ENCODE measurements at regions not wholly inside any gene's neighbourhood (a gene's known extent, or its start where the extent isn't known, plus 50 kb on each side); places are given as distances from the start of the nearest gene placed in this dataset.

DNA sequence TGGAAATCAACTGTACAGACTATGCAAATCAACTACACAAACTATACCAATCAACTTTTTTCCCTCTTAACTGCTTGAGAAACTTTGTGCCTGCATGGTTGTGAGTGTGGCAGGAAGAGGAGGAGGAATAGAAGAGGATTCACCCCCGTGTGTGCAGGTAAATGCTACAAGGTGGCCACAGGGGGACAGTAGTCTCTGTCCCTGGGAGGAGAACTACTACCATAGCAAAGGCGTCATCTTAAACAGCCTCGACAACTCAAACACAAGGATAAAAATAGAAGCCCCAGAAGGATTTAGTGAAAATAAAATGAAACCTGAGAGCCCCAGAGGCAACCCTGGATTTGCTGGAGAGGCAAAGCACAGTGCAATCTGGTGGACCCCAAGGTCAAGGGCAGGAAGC, 199.5 kb upstream of the DYNLRB2 start:
- Mint-ChIP-seq H3K27ac (ENCODE audit: unreplicated experiment) (no peak overlapping the region), H3K36me3 (ENCODE audit: insufficient read depth, unreplicated experiment) (no peaks in the 10 kb centered on the region), H3K9me3 (ENCODE audit: unreplicated experiment) (peaks cover 11% of the 10 kb centered on the region), H3K4me3 (ENCODE audit: unreplicated experiment) (no peak overlapping the region), H3K4me1 (ENCODE audit: low read depth, unreplicated experiment) (peaks cover 14% of the 10 kb centered on the region), H3K27me3 (ENCODE audit: insufficient read depth, unreplicated experiment) (no peaks in the 10 kb centered on the region)
- Histone ChIP-seq H3K9me3 (no peaks in the 10 kb centered on the region), H3K4me1 (peaks cover 11% of the 10 kb centered on the region), H3K36me3 (ENCODE audit: control insufficient read depth, insufficient read depth, low read length) (no peaks in the 10 kb centered on the region), H3K27me3 (replicated peaks; ENCODE audit: control insufficient read depth, insufficient read depth, low read length) (no peaks in the 10 kb centered on the region), H3K4me3 (ENCODE audit: low read depth, low read length) (no peak overlapping the region)
- ChIA-PET POLR2A (no interaction called here), CTCF (interaction anchor here (1.5 to 2.2 kb wide), 2 partner anchors 28 to 125 kb away, joined by 3 to 8 read pairs; no protein-coding TSS in a partner anchor)
- TF ChIP-seq, protein P1, sequence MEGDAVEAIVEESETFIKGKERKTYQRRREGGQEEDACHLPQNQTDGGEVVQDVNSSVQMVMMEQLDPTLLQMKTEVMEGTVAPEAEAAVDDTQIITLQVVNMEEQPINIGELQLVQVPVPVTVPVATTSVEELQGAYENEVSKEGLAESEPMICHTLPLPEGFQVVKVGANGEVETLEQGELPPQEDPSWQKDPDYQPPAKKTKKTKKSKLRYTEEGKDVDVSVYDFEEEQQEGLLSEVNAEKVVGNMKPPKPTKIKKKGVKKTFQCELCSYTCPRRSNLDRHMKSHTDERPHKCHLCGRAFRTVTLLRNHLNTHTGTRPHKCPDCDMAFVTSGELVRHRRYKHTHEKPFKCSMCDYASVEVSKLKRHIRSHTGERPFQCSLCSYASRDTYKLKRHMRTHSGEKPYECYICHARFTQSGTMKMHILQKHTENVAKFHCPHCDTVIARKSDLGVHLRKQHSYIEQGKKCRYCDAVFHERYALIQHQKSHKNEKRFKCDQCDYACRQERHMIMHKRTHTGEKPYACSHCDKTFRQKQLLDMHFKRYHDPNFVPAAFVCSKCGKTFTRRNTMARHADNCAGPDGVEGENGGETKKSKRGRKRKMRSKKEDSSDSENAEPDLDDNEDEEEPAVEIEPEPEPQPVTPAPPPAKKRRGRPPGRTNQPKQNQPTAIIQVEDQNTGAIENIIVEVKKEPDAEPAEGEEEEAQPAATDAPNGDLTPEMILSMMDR (IDR thresholded peaks at IDR 0.05; ENCODE audit: insufficient read depth in 1 of 2, low read depth in 1 of 2, low read length in 1 of 2, severe bottlenecking in 1 of 2, unreplicated experiment in 1 of 2), result peak; percentile 45 to 48
- peak in 1 of 2 experiments; percentile 28 for DNase-seq
- BruUV-seq (replicated peaks), result no TSS peak
- intact Hi-C loops (cut with micrococcal nuclease; ENCODE audit: unreplicated experiment), result loop anchor here (1.0 kb wide), 1 partner anchor 28 kb away; no protein-coding TSS in a partner anchor

DNA sequence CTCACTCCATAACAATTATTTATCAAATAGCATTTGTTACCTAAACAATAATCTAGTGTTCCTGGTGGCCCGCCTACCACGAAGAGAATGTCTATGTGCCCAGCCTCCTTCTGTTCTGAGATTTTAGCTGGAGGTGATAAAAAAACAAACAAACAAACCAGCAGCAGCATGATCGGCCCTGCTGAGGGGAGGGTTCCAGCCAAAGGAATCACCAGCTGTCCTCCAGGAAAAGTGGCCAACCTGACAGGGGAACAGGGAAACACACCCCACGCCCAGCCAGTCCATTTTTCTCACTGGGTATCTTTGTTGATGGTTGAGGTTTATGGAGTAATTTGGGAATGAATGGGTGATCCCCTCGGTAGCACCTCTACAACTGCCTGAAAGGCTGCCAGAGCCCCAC, 203.0 kb upstream of the DYNLRB2 start:
- DNase-seq, result no peak
- H3K36me3 Mint-ChIP-seq (ENCODE audit: insufficient read depth, unreplicated experiment), result no peaks in the 10 kb centered on the region
- no TSS peak for BruUV-seq (replicated peaks)
- no peak overlapping the region for H3K4me3 ChIP-seq (ENCODE audit: low read depth, low read length)
- CTCF ChIA-PET, result no interaction called here
- intact Hi-C loops (cut with micrococcal nuclease; ENCODE audit: unreplicated experiment), result no loop called here
- H3K27me3 ChIP-seq (replicated peaks; ENCODE audit: control insufficient read depth, insufficient read depth, low read length), result no peaks in the 10 kb centered on the region
- no peaks in the 10 kb centered on the region for H3K9me3 Mint-ChIP-seq (ENCODE audit: unreplicated experiment)
- H3K4me3 Mint-ChIP-seq (ENCODE audit: unreplicated experiment), result no peak overlapping the region
- H3K27ac Mint-ChIP-seq (ENCODE audit: unreplicated experiment), result no peak overlapping the region
- H3K27me3 Mint-ChIP-seq (ENCODE audit: insufficient read depth, unreplicated experiment), result no peaks in the 10 kb centered on the region
- TF ChIP-seq, protein P1 (IDR thresholded peaks at IDR 0.05; ENCODE audit: insufficient read depth in 1 of 2, low read depth in 1 of 2, low read length in 1 of 2, severe bottlenecking in 1 of 2, unreplicated experiment in 1 of 2), result no peak
- peaks cover 14% of the 10 kb centered on the region for H3K4me1 Mint-ChIP-seq (ENCODE audit: low read depth, unreplicated experiment)
- no peaks in the 10 kb centered on the region for H3K36me3 ChIP-seq (ENCODE audit: control insufficient read depth, insufficient read depth, low read length)
- H3K9me3 ChIP-seq, result no peaks in the 10 kb centered on the region
- H3K4me1 ChIP-seq, result peaks cover 11% of the 10 kb centered on the region
- POLR2A ChIA-PET, result no interaction called here

DNA sequence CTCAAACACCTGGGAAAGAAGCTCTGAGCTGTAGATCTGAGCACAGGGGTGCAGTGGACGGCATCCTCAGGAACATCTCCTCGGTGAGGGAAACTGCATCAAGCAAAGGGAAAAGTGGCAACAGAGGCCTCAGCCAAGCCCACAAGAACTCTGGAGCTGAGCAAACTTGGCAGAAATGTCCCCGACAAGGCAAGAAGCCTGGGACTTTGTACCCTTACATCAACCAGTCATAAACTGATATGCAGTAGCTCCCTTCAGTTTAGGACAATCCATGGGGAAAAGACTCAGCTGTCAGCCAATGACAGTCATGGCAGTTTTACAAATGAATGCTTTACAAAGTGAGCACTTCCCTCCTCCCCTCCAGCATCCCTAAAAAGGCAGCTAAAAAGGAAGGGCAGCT, 210.0 kb upstream of the DYNLRB2 start:
- Histone ChIP-seq H3K36me3 (ENCODE audit: control insufficient read depth, insufficient read depth, low read length) (no peaks in the 10 kb centered on the region), H3K9me3 (0 out of 2 replicates have a peak, but pooled peaks cover 2% of the 10 kb centered on the region), H3K27me3 (replicated peaks; ENCODE audit: control insufficient read depth, insufficient read depth, low read length) (no peaks in the 10 kb centered on the region), H3K4me3 (ENCODE audit: low read depth, low read length) (no peak overlapping the region), H3K4me1 (peaks cover 9% of the 10 kb centered on the region; the same call in 1 of the 2 replicates)
- CTCF ChIA-PET, result no interaction called here
- TF ChIP-seq, protein P1 (IDR thresholded peaks at IDR 0.05; ENCODE audit: insufficient read depth in 1 of 2, low read depth in 1 of 2, low read length in 1 of 2, severe bottlenecking in 1 of 2, unreplicated experiment in 1 of 2), result no peak
- no TSS peak for BruUV-seq (replicated peaks)
- DNase-seq, result no peak
- H3K4me3 Mint-ChIP-seq (ENCODE audit: unreplicated experiment), result no peak overlapping the region
- peaks cover 9% of the 10 kb centered on the region for H3K4me1 Mint-ChIP-seq (ENCODE audit: low read depth, unreplicated experiment)
- intact Hi-C loops (cut with micrococcal nuclease; ENCODE audit: unreplicated experiment), result no loop called here
- no peaks in the 10 kb centered on the region for H3K36me3 Mint-ChIP-seq (ENCODE audit: insufficient read depth, unreplicated experiment)
- H3K9me3 Mint-ChIP-seq (ENCODE audit: unreplicated experiment), result no peaks in the 10 kb centered on the region
- no peak overlapping the region for H3K27ac Mint-ChIP-seq (ENCODE audit: unreplicated experiment)
- POLR2A ChIA-PET, result no interaction called here
- no peaks in the 10 kb centered on the region for H3K27me3 Mint-ChIP-seq (ENCODE audit: insufficient read depth, unreplicated experiment)

Measured in Caco-2 (cell line).